ENCODE measurements at regions not wholly inside any gene's neighbourhood (a gene's known extent, or its start where the extent isn't known, plus 50 kb on each side); places are given as distances from the start of the nearest gene placed in this dataset.

GRCh38 chr5:74306845-74307244 lies 333.7 kb downstream of the ENC1 start:
- TF ChIP-seq POLR2A (IDR thresholded peaks at IDR 0.05) (no peak), POLR2AphosphoS5 (IDR thresholded peaks at IDR 0.05) (no peak), CTCF (IDR thresholded peaks at IDR 0.05) (no peak)
